Spinal cord (tissue), 9 donors: ENCODE measurements at regions not wholly inside any gene's neighbourhood (a gene's known extent, or its start where the extent isn't known, plus 50 kb on each side); places are given as distances from the start of the nearest gene placed in this dataset.
"Not testable (repeated sequence)": the region's sequence is repeated elsewhere in the genome, so short reads cannot be mapped to it uniquely, and the experiment has no call there.

Experiments
- DNase-seq, 6 donors: peaks; one replicate each; pipeline versions ENCODE4 v3.0.0 to v3.0.0-alpha.2; 2013 to 2015; ENCODE audit warnings: low spot score in 6 of 6, low read depth in 4 of 6
- H3K27ac ChIP-seq: one replicate; pipeline ENCODE4 v1.5.1; 2013; ENCODE audit warnings: low read depth, low read length, control low read depth
- H3K27me3 ChIP-seq: one replicate; pipeline ENCODE4 v1.6.1; 2013; ENCODE audit warnings: low read length; ENCODE audit not compliant: control insufficient read depth, insufficient read depth
- H3K36me3 ChIP-seq: one replicate; pipeline ENCODE4 v1.6.1; 2013; ENCODE audit warnings: low read length; ENCODE audit not compliant: control insufficient read depth, insufficient read depth
- H3K4me1 ChIP-seq: one replicate; pipeline ENCODE4 v1.6.1; 2013; ENCODE audit warnings: low read length; ENCODE audit not compliant: control insufficient read depth, insufficient read depth
- H3K4me3 ChIP-seq: one replicate; pipeline ENCODE4 v1.5.1; 2013; ENCODE audit warnings: low read depth, low read length, control low read depth
- H3K9me3 ChIP-seq: one replicate; pipeline ENCODE4 v1.6.1; 2013; ENCODE audit warnings: low read length; ENCODE audit not compliant: control insufficient read depth, insufficient read depth
- WGBS: methylation state at CpG from one replicate; pipeline ENCODE4 v1.1.5; 2013; ENCODE audit warnings: missing lambda C conversion rate; ENCODE audit not compliant: insufficient coverage; 5-methylcytosine and 5-hydroxymethylcytosine counted together
- donor health status: healthy.

GRCh38 chr13:87314822-87315221, 356.3 kb upstream of the SLITRK5 start:
- WGBS = no CpG with 5 or more reads among the region's 1 CpG
- Histone ChIP-seq H3K4me3 (no peak overlapping the region), H3K4me1 (no peaks in the 10 kb centered on the region)

GRCh38 chr13:87322386-87322785, 348.8 kb upstream of the SLITRK5 start:
- Histone ChIP-seq H3K4me3 (no peak overlapping the region), H3K36me3 (no peaks in the 10 kb centered on the region), H3K27me3 (no peaks in the 10 kb centered on the region), H3K4me1 (no peaks in the 10 kb centered on the region), H3K27ac (no peak overlapping the region), H3K9me3 (peaks cover 2% of the 10 kb centered on the region)
- no peak for DNase-seq
- 100% methylated on average over 1 of the region's 3 CpGs for WGBS

More at GRCh38 chr13:87314822-87315221, 356.3 kb upstream of the SLITRK5 start:
- no peak overlapping the region for H3K27ac ChIP-seq
- H3K27me3 ChIP-seq = no peaks in the 10 kb centered on the region
- H3K9me3 ChIP-seq = no peaks in the 10 kb centered on the region
- H3K36me3 ChIP-seq = no peaks in the 10 kb centered on the region
- DNase-seq = no peak

GRCh38 chr13:87324558-87324957, 346.6 kb upstream of the SLITRK5 start:
- no peak for DNase-seq
- no peak overlapping the region for H3K27ac ChIP-seq
- H3K4me3 ChIP-seq = no peak overlapping the region
- peaks cover 2% of the 10 kb centered on the region for H3K9me3 ChIP-seq
- H3K27me3 ChIP-seq = no peaks in the 10 kb centered on the region
- H3K36me3 ChIP-seq = no peaks in the 10 kb centered on the region
- no peaks in the 10 kb centered on the region for H3K4me1 ChIP-seq
- no CpG with 5 or more reads among the region's 3 CpGs for WGBS

- 48% methylated on average over 3 of the region's 3 CpGs for WGBS
- Histone ChIP-seq H3K4me3 (no peak overlapping the region), H3K27ac (no peak overlapping the region), H3K9me3 (peaks cover 2% of the 10 kb centered on the region), H3K36me3 (no peaks in the 10 kb centered on the region), H3K27me3 (no peaks in the 10 kb centered on the region), H3K4me1 (no peaks in the 10 kb centered on the region)
- peak in 1 of 6 donors; percentile 25 for DNase-seq
Observed at GRCh38 chr13:87331178-87331577, 340.0 kb upstream of the SLITRK5 start.

GRCh38 chr13:87333599-87333998, 337.6 kb upstream of the SLITRK5 start:
- Histone ChIP-seq H3K27me3 (no peaks in the 10 kb centered on the region), H3K4me3 (no peak overlapping the region), H3K27ac (no peak overlapping the region), H3K9me3 (peaks cover 2% of the 10 kb centered on the region), H3K4me1 (no peaks in the 10 kb centered on the region), H3K36me3 (no peaks in the 10 kb centered on the region)
- 73% methylated on average over 4 of the region's 5 CpGs for WGBS
- no peak for DNase-seq

- WGBS = 94% methylated on average over 8 of the region's 8 CpGs
- H3K4me1 ChIP-seq = no peaks in the 10 kb centered on the region
Observed at GRCh38 chr13:87334176-87334575, 337.0 kb upstream of the SLITRK5 start.

GRCh38 chr13:87336346-87336889, 334.8 kb upstream of the SLITRK5 start:
- not testable (repeated sequence) for H3K27me3 ChIP-seq, H3K9me3 ChIP-seq, DNase-seq, H3K27ac ChIP-seq, H3K4me1 ChIP-seq, H3K4me3 ChIP-seq, H3K36me3 ChIP-seq
- 83% methylated on average over 4 of the region's 8 CpGs for WGBS

More at GRCh38 chr13:87334176-87334575, 337.0 kb upstream of the SLITRK5 start:
- DNase-seq = no peak
- Histone ChIP-seq H3K4me3 (no peak overlapping the region), H3K27ac (no peak overlapping the region), H3K27me3 (no peaks in the 10 kb centered on the region), H3K9me3 (peaks cover 2% of the 10 kb centered on the region), H3K36me3 (no peaks in the 10 kb centered on the region)

- Histone ChIP-seq H3K4me3 (no peak overlapping the region), H3K9me3 (no peaks in the 10 kb centered on the region), H3K27me3 (no peaks in the 10 kb centered on the region), H3K4me1 (no peaks in the 10 kb centered on the region), H3K27ac (no peak overlapping the region), H3K36me3 (no peaks in the 10 kb centered on the region)
- DNase-seq = no peak
- no CpG with 5 or more reads among the region's 2 CpGs for WGBS
Observed at GRCh38 chr13:87344176-87344575, 327.0 kb upstream of the SLITRK5 start.

GRCh38 chr13:87355451-87355850, 315.7 kb upstream of the SLITRK5 start:
- Histone ChIP-seq H3K4me1 (no peaks in the 10 kb centered on the region), H3K4me3 (no peak overlapping the region), H3K27ac (no peak overlapping the region), H3K36me3 (no peaks in the 10 kb centered on the region), H3K9me3 (no peaks in the 10 kb centered on the region), H3K27me3 (no peaks in the 10 kb centered on the region)
- WGBS = 97% methylated on average over 6 of the region's 6 CpGs
- no peak for DNase-seq

GRCh38 chr13:87356314-87356713, 314.9 kb upstream of the SLITRK5 start:
- Histone ChIP-seq H3K4me1 (no peaks in the 10 kb centered on the region), H3K27ac (no peak overlapping the region), H3K27me3 (no peaks in the 10 kb centered on the region), H3K36me3 (no peaks in the 10 kb centered on the region), H3K4me3 (no peak overlapping the region), H3K9me3 (no peaks in the 10 kb centered on the region)
- no peak for DNase-seq
- 89% methylated on average over 7 of the region's 8 CpGs for WGBS
